Spinal cord (tissue), 9 donors: ENCODE measurements at regions not wholly inside any gene's neighbourhood (a gene's known extent, or its start where the extent isn't known, plus 50 kb on each side); places are given as distances from the start of the nearest gene placed in this dataset.

Experiments
- DNase-seq, 6 donors: peaks; one replicate each; pipeline versions ENCODE4 v3.0.0 to v3.0.0-alpha.2; 2013 to 2015; ENCODE audit warnings: low spot score in 6 of 6, low read depth in 4 of 6
- H3K27ac ChIP-seq: one replicate; pipeline ENCODE4 v1.5.1; 2013; ENCODE audit warnings: low read depth, low read length, control low read depth
- H3K27me3 ChIP-seq: one replicate; pipeline ENCODE4 v1.6.1; 2013; ENCODE audit warnings: low read length; ENCODE audit not compliant: control insufficient read depth, insufficient read depth
- H3K36me3 ChIP-seq: one replicate; pipeline ENCODE4 v1.6.1; 2013; ENCODE audit warnings: low read length; ENCODE audit not compliant: control insufficient read depth, insufficient read depth
- H3K4me1 ChIP-seq: one replicate; pipeline ENCODE4 v1.6.1; 2013; ENCODE audit warnings: low read length; ENCODE audit not compliant: control insufficient read depth, insufficient read depth
- H3K4me3 ChIP-seq: one replicate; pipeline ENCODE4 v1.5.1; 2013; ENCODE audit warnings: low read depth, low read length, control low read depth
- H3K9me3 ChIP-seq: one replicate; pipeline ENCODE4 v1.6.1; 2013; ENCODE audit warnings: low read length; ENCODE audit not compliant: control insufficient read depth, insufficient read depth
- WGBS: methylation state at CpG from one replicate; pipeline ENCODE4 v1.1.5; 2013; ENCODE audit warnings: missing lambda C conversion rate; ENCODE audit not compliant: insufficient coverage; 5-methylcytosine and 5-hydroxymethylcytosine counted together
- donor health status: healthy.

DNA sequence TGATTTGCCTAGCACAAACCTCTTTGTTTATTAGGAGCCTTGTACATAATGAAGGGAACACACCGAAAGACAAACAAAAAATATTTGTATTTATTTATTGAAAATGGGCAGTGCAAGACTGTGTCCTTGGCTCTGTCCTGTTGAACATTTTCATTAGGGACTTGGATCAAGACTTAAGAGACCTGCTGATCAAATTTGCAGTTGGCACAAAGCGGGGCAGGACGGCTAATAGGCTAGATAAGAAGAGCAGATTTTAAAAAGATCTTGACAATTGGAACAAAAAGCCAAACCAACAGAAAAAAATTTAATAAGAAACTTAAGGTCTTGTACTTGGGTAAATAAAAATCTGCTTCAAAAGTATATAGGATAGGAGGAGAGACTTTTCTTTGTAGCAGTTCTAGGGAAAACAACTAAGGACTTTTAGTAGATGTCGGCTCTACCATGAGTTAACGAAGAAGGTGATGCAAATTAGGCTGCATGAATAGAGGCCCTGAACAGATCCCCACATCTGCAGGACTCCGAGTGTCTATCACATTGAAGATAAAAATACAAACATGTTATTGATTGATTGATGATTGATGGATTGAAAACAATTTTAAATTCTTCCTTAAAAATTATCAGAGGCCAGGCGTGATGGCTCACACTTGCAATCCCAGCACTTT is 124.1 kb upstream of the SPACA1 start:
- Histone ChIP-seq H3K4me1 (no peaks in the 10 kb centered on the region), H3K9me3 (no peaks in the 10 kb centered on the region), H3K36me3 (no peaks in the 10 kb centered on the region), H3K27ac (no peak overlapping the region), H3K27me3 (no peaks in the 10 kb centered on the region), H3K4me3 (no peak overlapping the region)
- no peak for DNase-seq
- WGBS: no CpG with 5 or more reads among the region's 7 CpGs

- H3K4me3 ChIP-seq: no peak overlapping the region
- H3K27me3 ChIP-seq: no peaks in the 10 kb centered on the region
- no peaks in the 10 kb centered on the region for H3K36me3 ChIP-seq
- no peak for DNase-seq
- no peaks in the 10 kb centered on the region for H3K4me1 ChIP-seq
- WGBS: 61% methylated on average over 2 of the region's 2 CpGs
- H3K9me3 ChIP-seq: no peaks in the 10 kb centered on the region
- H3K27ac ChIP-seq: no peak overlapping the region
Measured at GRCh38 chr6:87922947-87923330, 124.7 kb upstream of the SPACA1 start.

DNA sequence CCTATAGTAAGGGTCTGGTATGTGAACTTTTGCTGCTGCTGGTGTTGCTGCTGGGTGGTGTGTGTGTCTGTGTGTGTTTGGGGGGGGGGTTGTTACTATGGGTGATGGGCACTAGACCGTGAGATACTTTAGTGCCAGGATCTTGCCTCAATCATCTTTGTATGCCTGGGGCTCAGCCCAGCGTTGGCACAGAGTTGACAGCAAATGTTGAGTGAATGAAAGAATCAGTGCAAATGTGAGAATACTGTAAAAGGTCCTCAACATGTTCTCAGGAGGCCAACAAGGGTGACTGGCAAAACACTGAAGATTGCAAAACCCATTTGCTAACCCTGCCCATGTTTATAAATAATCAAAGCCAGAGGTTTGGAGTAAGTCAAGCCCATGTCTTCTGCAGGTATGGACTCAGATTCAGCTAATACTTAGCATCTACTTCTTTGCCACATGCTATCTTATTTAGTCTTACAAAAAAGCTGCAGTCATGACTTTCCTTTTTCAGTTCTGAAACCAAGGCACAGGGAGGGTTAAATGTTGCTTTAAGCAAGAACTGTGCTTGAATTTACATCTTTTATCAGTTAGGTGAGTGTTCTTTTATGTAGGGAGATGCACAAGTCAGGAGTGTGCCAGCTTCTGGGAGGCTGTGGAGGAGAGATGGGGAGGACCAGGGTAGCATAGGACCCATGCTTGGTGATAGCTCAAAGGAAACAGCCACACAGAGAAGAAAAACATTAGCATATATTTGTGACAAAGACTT is 125.3 kb upstream of the SPACA1 start:
- no peaks in the 10 kb centered on the region for H3K9me3 ChIP-seq
- H3K27me3 ChIP-seq: no peaks in the 10 kb centered on the region
- H3K36me3 ChIP-seq: no peaks in the 10 kb centered on the region
- no peaks in the 10 kb centered on the region for H3K4me1 ChIP-seq
- WGBS: 17% methylated on average over 2 of the region's 2 CpGs
- peak in 1 of 6 donors; percentile 83 for DNase-seq
- no peak overlapping the region for H3K4me3 ChIP-seq
- no peak overlapping the region for H3K27ac ChIP-seq

DNA sequence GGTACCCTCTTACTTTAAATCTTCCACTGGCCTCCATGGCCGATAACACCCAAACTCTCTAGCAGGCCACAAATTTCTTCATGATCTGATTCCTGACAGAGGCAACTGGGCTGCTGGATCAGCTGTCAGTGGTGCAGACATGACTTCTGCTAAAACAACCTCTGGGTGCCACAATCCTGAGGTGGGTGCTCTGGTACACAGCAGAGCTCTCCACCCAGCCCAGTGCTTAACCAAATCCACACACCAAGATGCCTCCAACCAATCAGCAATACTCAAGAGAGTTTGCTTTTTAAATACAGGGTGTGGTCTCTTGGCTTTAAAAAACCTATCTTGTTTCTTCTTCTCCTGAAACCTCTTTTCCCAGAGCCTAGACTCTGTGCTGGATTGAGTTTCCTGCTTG is 126.6 kb upstream of the SPACA1 start:
- 100% methylated on average over 1 of the region's 1 CpG for WGBS
- Histone ChIP-seq H3K27ac (no peak overlapping the region), H3K4me1 (no peaks in the 10 kb centered on the region), H3K4me3 (no peak overlapping the region), H3K36me3 (no peaks in the 10 kb centered on the region), H3K27me3 (no peaks in the 10 kb centered on the region), H3K9me3 (no peaks in the 10 kb centered on the region)
- no peak for DNase-seq

- Histone ChIP-seq H3K9me3 (no peaks in the 10 kb centered on the region), H3K27me3 (no peaks in the 10 kb centered on the region), H3K4me1 (no peaks in the 10 kb centered on the region), H3K36me3 (no peaks in the 10 kb centered on the region), H3K4me3 (no peak overlapping the region), H3K27ac (no peak overlapping the region)
- WGBS: no CpG with 5 or more reads among the region's 3 CpGs
- no peak for DNase-seq
Measured at GRCh38 chr6:87920245-87920644, 127.4 kb upstream of the SPACA1 start.

DNA sequence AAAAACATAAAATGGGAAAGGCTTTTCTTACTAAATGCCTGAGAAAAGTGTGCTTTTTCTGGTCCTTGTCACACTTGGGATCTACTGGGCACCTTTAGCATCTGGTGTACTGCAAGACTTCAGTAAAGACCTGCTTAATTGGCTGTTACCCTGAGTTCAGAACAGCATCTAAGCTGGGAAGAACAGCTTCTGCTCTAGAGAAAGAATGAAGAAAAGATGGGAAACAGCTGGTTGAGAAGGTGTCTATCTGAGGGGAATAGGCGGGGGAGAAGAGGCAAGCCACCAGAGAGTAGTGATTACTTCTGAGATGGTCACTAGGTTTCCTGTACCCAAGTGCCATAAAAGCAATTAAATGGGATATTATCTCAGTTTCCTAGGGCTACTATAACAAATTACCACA is 128.2 kb upstream of the SPACA1 start:
- no CpG with 5 or more reads among the region's 1 CpG for whole genome bisulfite sequencing
- Histone ChIP-seq H3K9me3 (no peaks in the 10 kb centered on the region), H3K4me1 (no peaks in the 10 kb centered on the region), H3K4me3 (no peak overlapping the region), H3K27me3 (no peaks in the 10 kb centered on the region), H3K27ac (no peak overlapping the region), H3K36me3 (no peaks in the 10 kb centered on the region)
- no peak for DNase-seq

- H3K27me3 ChIP-seq: no peaks in the 10 kb centered on the region
- WGBS: no CpG with 5 or more reads among the region's 1 CpG
- H3K4me3 ChIP-seq: no peak overlapping the region
- DNase-seq: no peak
- no peaks in the 10 kb centered on the region for H3K36me3 ChIP-seq
- no peak overlapping the region for H3K27ac ChIP-seq
- H3K9me3 ChIP-seq: no peaks in the 10 kb centered on the region
- H3K4me1 ChIP-seq: peaks cover 1% of the 10 kb centered on the region
Measured at GRCh38 chr6:87919001-87919400, 128.6 kb upstream of the SPACA1 start.

- no peak overlapping the region for H3K27ac ChIP-seq
- DNase-seq: peak in 2 of 6 donors; percentile 47 to 62
Measured at GRCh38 chr6:87918461-87918941, 129.1 kb upstream of the SPACA1 start.

DNA sequence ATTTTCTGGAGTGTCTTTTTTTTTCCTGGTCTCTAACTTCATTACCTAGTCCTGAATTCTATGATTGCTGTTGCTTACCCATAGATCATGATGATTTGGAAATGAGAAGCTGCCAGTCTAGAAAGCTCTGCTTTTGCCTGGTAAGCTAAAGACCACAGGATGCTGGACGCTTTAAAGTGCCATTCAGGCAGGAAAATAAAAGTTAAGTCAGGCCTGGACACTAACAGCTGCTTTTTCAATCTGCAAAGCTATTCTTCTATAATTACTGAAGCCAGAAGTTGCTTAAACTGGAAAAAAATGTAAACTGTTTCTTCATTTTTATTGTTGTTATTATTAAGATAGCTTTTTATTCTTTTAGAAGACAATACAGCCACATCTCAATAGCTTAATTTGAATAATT is 129.8 kb upstream of the SPACA1 start:
- peaks cover 2% of the 10 kb centered on the region for H3K4me1 ChIP-seq
- H3K36me3 ChIP-seq: no peaks in the 10 kb centered on the region
- DNase-seq: no peak
- no peak overlapping the region for H3K27ac ChIP-seq
- no peak overlapping the region for H3K4me3 ChIP-seq
- H3K9me3 ChIP-seq: no peaks in the 10 kb centered on the region
- H3K27me3 ChIP-seq: no peaks in the 10 kb centered on the region
- no CpG with 5 or more reads among the region's 1 CpG for WGBS

More at GRCh38 chr6:87918461-87918941, 129.1 kb upstream of the SPACA1 start:
- Histone ChIP-seq H3K4me1 (peaks cover 2% of the 10 kb centered on the region), H3K9me3 (no peaks in the 10 kb centered on the region), H3K27me3 (no peaks in the 10 kb centered on the region), H3K4me3 (no peak overlapping the region), H3K36me3 (no peaks in the 10 kb centered on the region)
- 46% methylated on average over 3 of the region's 5 CpGs for WGBS

- Histone ChIP-seq H3K27me3 (no peaks in the 10 kb centered on the region), H3K36me3 (no peaks in the 10 kb centered on the region), H3K4me1 (peaks cover 2% of the 10 kb centered on the region), H3K27ac (no peak overlapping the region), H3K4me3 (no peak overlapping the region), H3K9me3 (no peaks in the 10 kb centered on the region)
- no peak for DNase-seq
- WGBS: 78% methylated on average over 1 of the region's 1 CpG
Measured at GRCh38 chr6:87916446-87916845, 131.2 kb upstream of the SPACA1 start.
